Breast epithelium (tissue), 3 donors: ENCODE measurements at regions not wholly inside any gene's neighbourhood (a gene's known extent, or its start where the extent isn't known, plus 50 kb on each side); places are given as distances from the start of the nearest gene placed in this dataset.

Experiments
- POLR2A ChIP-seq: fragments of 450-650 bp; IDR thresholded peaks from one replicate; pipeline ENCODE4 v1.6.1; 2016; ENCODE audit warnings: antibody characterized with exemption, mild to moderate bottlenecking, moderate library complexity
- POLR2AphosphoS5 ChIP-seq, 3 donors: sonication (generic); formaldehyde crosslinking; IDR thresholded peaks; one replicate each; pipeline ENCODE4 v1.6.1; 2017; ENCODE audit warnings: antibody characterized with exemption in 3 of 3
- TF ChIP-seq, protein P1 (sequence below), 3 donors: fragments of 450-650 bp; IDR thresholded peaks; one replicate each; pipeline ENCODE4 v1.5.1; 2016 to 2017; ENCODE audit warnings: antibody characterized with exemption in 3 of 3, mild to moderate bottlenecking in 3 of 3, moderate library complexity in 3 of 3

DNA sequence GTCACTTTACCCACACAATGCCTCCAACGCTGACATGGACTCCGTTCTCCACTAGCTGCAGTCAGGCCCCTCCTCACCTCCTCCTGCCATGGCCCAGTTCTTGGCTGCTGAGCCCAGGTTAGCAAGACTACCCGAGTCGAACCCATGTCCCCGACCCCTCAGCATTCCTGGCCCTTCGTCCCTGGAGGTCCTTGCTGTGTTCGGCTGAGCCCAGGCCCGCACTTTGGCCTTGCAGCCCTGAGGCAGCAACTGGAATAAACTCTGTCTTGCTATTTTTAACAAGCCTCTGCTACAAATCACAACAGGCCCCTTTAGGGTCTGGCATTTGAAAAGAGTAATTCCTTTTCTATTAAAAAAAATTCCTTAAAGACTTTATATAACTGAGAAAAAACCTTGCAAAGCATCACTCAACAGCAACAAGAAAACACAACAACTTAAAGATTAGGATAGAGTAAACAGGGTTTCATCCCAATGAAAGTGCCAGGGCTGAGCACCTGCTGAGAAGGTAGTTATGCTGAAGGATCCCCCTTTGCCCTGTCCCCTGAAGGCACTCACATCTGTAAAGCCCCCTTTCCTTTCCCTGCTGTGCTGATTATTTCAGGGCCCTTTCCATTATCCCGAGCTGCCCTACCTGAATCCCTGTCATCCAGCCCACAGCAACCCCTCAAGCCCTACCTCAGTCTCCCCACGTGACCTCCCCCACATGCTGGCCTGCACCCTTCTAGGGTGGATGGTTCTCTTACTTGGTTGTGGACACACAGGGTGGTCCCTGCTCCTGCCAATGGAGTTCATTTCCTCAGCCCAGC is 120.0 kb upstream of the SNTG2 start:
- TF ChIP-seq, protein P1, sequence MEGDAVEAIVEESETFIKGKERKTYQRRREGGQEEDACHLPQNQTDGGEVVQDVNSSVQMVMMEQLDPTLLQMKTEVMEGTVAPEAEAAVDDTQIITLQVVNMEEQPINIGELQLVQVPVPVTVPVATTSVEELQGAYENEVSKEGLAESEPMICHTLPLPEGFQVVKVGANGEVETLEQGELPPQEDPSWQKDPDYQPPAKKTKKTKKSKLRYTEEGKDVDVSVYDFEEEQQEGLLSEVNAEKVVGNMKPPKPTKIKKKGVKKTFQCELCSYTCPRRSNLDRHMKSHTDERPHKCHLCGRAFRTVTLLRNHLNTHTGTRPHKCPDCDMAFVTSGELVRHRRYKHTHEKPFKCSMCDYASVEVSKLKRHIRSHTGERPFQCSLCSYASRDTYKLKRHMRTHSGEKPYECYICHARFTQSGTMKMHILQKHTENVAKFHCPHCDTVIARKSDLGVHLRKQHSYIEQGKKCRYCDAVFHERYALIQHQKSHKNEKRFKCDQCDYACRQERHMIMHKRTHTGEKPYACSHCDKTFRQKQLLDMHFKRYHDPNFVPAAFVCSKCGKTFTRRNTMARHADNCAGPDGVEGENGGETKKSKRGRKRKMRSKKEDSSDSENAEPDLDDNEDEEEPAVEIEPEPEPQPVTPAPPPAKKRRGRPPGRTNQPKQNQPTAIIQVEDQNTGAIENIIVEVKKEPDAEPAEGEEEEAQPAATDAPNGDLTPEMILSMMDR (IDR thresholded peaks at IDR 0.05), result no peak
- TF ChIP-seq POLR2A (no peak), POLR2AphosphoS5 (IDR thresholded peaks at IDR 0.05) (no peak)
